T47D (cell line): ENCODE measurements at regions not wholly inside any gene's neighbourhood (a gene's known extent, or its start where the extent isn't known, plus 50 kb on each side); places are given as distances from the start of the nearest gene placed in this dataset.
"Not testable (repeated sequence)": the region's sequence is repeated elsewhere in the genome, so short reads cannot be mapped to it uniquely, and the experiment has no call there.

Experiments
- DNase-seq, 2 experiments: peaks; one replicate each; pipeline versions ENCODE4 v3.0.0 to v3.0.0-alpha.2; 2011 to 2012; ENCODE audit warnings: low read depth in 1 of 2, low spot score in 1 of 2
- JUND ChIP-seq: IDR thresholded peaks from 2 replicates; pipeline ENCODE4 v1.6.1; 2012; ENCODE audit warnings: low read depth
- in situ Hi-C: cut with HindIII; loops from 2 replicates; pipeline ENCODE4 v1.10.0; 2016; ENCODE audit warnings: low sequenced_read_pairs, low pct_unique_long_range_greater_than_20kb

- TF ChIP-seq JUND: no peak
- DNase-seq: no peak
- in situ Hi-C loops: no loop called here
Observed at GRCh38 chrX:1899841-1900240, 285.0 kb downstream of the ASMT start.

- no peak for DNase-seq
- TF ChIP-seq JUND: no peak
- in situ Hi-C loops: no loop called here
Observed at GRCh38 chrX:1902901-1903235, 288.0 kb downstream of the ASMT start.

- in situ Hi-C loops: no loop called here
- TF ChIP-seq JUND: no peak
- DNase-seq: no peak
Observed at GRCh38 chrX:1903236-1903935, 288.5 kb downstream of the ASMT start.

GRCh38 chrX:1904663-1905218 is 289.9 kb downstream of the ASMT start:
- DNase-seq: no peak
- in situ Hi-C loops: no loop called here
- TF ChIP-seq JUND: no peak

- TF ChIP-seq JUND: no peak
- DNase-seq: no peak
- in situ Hi-C loops: no loop called here
Observed at GRCh38 chrX:1906028-1906427, 291.2 kb downstream of the ASMT start.

GRCh38 chrX:1908996-1909395 is 294.1 kb downstream of the ASMT start:
- DNase-seq, in situ Hi-C loops: not testable (repeated sequence)

- TF ChIP-seq JUND: no peak
- in situ Hi-C loops: no loop called here
- DNase-seq: no peak
Observed at GRCh38 chrX:1909419-1910206, 294.8 kb downstream of the ASMT start.

- no peak for DNase-seq
- no peak for TF ChIP-seq JUND
- in situ Hi-C loops: no loop called here
Observed at GRCh38 chrX:1910207-1910470, 295.3 kb downstream of the ASMT start.

GRCh38 chrX:1911401-1912128 is 296.7 kb downstream of the ASMT start:
- in situ Hi-C loops: no loop called here
- no peak for DNase-seq
- no peak for TF ChIP-seq JUND

GRCh38 chrX:1912193-1912592 is 297.3 kb downstream of the ASMT start:
- TF ChIP-seq JUND: no peak
- in situ Hi-C loops: no loop called here
- no peak for DNase-seq

GRCh38 chrX:1914606-1915365 is 299.9 kb downstream of the ASMT start:
- DNase-seq: no peak

GRCh38 chrX:1918780-1919179 is 303.9 kb downstream of the ASMT start:
- no peak for DNase-seq
- TF ChIP-seq JUND: no peak
- in situ Hi-C loops: no loop called here

More at GRCh38 chrX:1914606-1915365, 299.9 kb downstream of the ASMT start:
- in situ Hi-C loops: no loop called here
- TF ChIP-seq JUND: no peak
